NB4 (cell line): ENCODE measurements at regions not wholly inside any gene's neighbourhood (a gene's known extent, or its start where the extent isn't known, plus 50 kb on each side); places are given as distances from the start of the nearest gene placed in this dataset.

ENCODE experiments used
- DNase-seq: peaks from one replicate; pipeline ENCODE4 v3.0.0; 2010; ENCODE audit warnings: low read depth
- H3K4me3 ChIP-seq: one replicate; pipeline ENCODE4 v1.5.1; 2011; ENCODE audit warnings: mild to moderate bottlenecking, low read depth, low read length, moderate library complexity
- MYC ChIP-seq: IDR thresholded peaks from 2 replicates; pipeline ENCODE4 v1.6.1; 2011; ENCODE audit warnings: low read depth, low read length
- POLR2A ChIP-seq: IDR thresholded peaks from 2 replicates; pipeline ENCODE4 v1.6.1; 2011; ENCODE audit warnings: mild to moderate bottlenecking; ENCODE audit not compliant: insufficient read length; ENCODE audit errors: extremely low read depth
- TF ChIP-seq, protein P1 (sequence below): IDR thresholded peaks from 2 replicates; pipeline ENCODE4 v1.6.1; 2011; ENCODE audit warnings: low read depth, low read length
- TF ChIP-seq, protein P2 (sequence below): IDR thresholded peaks from one replicate; pipeline ENCODE4 v1.5.1; 2012; ENCODE audit warnings: low read depth, low read length

DNA sequence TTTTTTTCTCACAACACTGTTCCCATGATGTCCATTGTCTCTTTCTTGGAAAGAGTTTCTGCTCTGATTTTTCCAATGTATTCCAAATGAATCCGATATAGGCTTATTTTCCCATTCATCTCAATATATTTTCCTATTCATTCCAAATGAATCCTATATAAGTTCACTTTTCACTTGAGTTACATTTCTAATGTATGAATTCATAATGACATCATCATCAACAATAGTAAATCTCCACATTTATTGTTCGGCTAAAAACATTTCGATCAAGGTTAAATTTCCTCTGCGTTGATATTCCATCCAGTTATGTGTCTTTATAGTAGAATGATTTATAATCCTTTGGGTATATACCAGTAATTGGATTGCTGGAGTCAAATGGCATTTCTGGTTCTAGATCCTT, 76.7 kb upstream of the SLC8A1 start:
- TF ChIP-seq, protein P1, sequence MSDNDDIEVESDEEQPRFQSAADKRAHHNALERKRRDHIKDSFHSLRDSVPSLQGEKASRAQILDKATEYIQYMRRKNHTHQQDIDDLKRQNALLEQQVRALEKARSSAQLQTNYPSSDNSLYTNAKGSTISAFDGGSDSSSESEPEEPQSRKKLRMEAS = no peak
- no peak overlapping the region for H3K4me3 ChIP-seq
- DNase-seq = no peak

DNA sequence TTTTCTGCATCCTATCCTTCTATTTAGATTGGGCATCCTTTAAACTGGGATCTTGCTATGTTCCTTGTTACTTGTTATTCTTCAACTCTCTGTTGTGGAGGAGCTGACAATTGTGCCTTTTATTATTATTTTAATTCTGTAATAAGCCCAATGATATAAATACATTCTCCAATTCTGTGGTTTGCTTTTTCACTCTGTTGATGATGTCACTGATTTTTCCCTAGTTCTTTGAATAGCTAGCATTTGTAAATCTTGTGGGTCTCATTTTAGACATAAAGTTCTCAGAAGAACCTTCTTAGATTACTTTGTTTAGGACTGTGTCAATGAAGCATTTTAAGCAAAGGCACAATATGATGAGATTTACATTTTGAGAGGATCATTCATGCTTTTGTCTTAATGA, 79.5 kb upstream of the SLC8A1 start:
- no peak overlapping the region for H3K4me3 ChIP-seq
- no peak for DNase-seq
- TF ChIP-seq, protein P1 = no peak
- TF ChIP-seq, protein P2, sequence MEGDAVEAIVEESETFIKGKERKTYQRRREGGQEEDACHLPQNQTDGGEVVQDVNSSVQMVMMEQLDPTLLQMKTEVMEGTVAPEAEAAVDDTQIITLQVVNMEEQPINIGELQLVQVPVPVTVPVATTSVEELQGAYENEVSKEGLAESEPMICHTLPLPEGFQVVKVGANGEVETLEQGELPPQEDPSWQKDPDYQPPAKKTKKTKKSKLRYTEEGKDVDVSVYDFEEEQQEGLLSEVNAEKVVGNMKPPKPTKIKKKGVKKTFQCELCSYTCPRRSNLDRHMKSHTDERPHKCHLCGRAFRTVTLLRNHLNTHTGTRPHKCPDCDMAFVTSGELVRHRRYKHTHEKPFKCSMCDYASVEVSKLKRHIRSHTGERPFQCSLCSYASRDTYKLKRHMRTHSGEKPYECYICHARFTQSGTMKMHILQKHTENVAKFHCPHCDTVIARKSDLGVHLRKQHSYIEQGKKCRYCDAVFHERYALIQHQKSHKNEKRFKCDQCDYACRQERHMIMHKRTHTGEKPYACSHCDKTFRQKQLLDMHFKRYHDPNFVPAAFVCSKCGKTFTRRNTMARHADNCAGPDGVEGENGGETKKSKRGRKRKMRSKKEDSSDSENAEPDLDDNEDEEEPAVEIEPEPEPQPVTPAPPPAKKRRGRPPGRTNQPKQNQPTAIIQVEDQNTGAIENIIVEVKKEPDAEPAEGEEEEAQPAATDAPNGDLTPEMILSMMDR = no peak
- TF ChIP-seq POLR2A = no peak
- TF ChIP-seq MYC = no peak

DNA sequence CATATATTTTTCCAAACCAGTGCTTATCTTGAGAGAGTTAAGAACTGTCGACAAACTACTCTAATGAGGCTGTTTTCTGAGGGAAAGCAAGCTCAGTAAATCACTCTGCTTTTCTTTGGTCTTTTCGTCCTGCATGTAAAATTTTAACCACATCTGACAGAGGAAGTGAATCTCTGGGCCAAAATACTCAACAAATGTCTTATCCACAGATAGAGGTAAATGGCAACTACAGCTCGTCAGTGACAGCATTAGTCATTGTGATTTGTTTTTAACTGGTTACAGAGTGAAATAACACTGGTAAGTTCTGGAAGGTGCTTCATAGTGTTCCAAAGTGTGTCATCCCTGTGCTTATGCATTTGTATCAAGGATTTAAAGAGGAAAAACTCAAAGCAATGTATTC, 82.6 kb upstream of the SLC8A1 start:
- TF ChIP-seq MYC (no peak), POLR2A (no peak)
- TF ChIP-seq, protein P2 = no peak
- TF ChIP-seq, protein P1 = no peak
- H3K4me3 ChIP-seq = no peak overlapping the region
- DNase-seq = no peak

DNA sequence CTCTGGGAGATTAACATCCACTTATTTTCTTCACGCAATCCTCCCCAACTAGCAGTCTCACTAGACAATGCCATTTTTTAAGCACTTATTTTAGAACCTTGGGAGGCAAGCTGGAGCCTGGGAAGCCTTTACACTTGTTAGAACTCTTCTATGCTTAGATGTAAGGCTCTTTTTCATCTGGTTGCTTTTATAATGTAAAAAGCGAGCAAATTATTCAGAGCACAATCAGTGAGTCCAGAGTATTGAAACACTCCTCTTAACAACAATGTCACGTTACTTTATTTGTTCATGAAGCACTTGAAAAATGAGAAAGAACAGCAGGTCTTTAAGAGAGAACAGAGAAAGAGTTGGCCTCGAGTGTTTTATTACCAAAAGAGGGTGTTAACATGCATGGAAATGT, 84.1 kb upstream of the SLC8A1 start:
- H3K4me3 ChIP-seq = no peak overlapping the region
- no peak for DNase-seq
- no peak for TF ChIP-seq MYC
- TF ChIP-seq, protein P1 = no peak
- TF ChIP-seq, protein P2 = no peak
- no peak for TF ChIP-seq POLR2A

DNA sequence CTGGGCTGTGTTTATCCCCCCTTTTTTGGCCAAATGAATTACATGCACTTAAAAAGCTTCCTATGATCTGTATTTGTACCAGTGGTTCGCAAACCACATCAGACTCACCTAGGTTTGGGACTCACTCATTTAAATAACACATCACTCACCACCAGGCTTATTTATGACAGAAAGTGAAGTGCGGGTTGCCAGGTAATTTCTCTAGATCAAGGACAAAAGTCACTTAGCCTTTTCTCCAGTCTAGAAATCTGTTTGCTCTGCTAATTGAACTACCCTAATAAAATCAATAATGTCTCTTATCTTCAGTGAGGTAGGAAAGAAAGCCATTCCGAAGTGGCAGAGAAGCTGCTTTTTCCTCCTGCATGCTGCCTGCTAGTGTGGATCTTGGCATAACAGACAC, 88.1 kb upstream of the SLC8A1 start:
- no peak for DNase-seq
- H3K4me3 ChIP-seq = no peak overlapping the region
- TF ChIP-seq, protein P1 = no peak
- TF ChIP-seq, protein P2 = no peak
- no peak for TF ChIP-seq POLR2A
- no peak for TF ChIP-seq MYC

DNA sequence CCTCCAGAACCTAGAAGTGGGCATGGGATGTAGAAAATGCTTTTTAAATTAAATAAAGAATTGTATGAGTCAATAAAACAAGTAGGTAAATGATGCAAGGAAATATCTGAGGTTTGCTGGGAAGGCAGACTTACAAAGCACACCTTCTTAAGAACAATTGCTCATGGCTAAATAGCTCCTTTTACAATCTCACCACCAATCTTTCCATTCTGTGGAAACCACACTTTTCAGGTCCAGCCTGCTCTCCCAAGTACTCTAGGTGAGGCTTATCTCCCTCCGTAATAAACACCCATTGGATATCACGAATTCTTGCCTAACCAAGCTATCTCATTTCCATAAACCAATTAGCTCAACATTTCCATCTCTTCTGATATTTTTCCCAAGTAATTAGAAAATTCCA, 91.5 kb upstream of the SLC8A1 start:
- DNase-seq = no peak
- H3K4me3 ChIP-seq = no peak overlapping the region
- TF ChIP-seq, protein P2 = no peak
- TF ChIP-seq, protein P1 = no peak
- TF ChIP-seq MYC = no peak
- TF ChIP-seq POLR2A = no peak
